ENCODE measurements at regions not wholly inside any gene's neighbourhood (a gene's known extent, or its start where the extent isn't known, plus 50 kb on each side); places are given as distances from the start of the nearest gene placed in this dataset.

DNA sequence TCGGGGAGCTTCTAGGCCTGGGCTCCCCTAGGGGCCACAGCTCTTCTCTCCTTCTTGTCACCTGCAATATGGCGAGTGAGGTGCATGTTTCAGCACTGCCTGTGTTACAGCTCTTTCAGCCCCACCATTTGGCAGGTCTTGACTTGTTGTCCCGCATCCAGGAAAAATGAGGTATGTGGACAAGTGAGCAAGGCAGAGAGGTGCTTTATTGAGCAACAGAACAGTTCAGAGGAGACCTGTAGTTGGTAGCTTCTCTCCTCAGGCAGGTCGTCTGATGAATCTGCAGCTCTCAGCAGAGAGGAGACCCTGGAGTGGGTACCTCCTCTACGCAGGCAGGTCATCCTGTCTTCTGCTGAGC is 208.2 kb upstream of the USP25 start:
- no peak overlapping the region for H3K4me3 Mint-ChIP-seq
- H3K9ac ChIP-seq (ENCODE audit: extremely low read depth, insufficient read length, low read length), result no peak overlapping the region
- H4K5ac ChIP-seq (ENCODE audit: insufficient read length, low read depth, low read length), result no peak overlapping the region
- H3K27ac ChIP-seq (ENCODE audit: insufficient read length, low read depth, low read length), result no peak overlapping the region
- DNase-seq, result no peak
- TF ChIP-seq, protein P1, sequence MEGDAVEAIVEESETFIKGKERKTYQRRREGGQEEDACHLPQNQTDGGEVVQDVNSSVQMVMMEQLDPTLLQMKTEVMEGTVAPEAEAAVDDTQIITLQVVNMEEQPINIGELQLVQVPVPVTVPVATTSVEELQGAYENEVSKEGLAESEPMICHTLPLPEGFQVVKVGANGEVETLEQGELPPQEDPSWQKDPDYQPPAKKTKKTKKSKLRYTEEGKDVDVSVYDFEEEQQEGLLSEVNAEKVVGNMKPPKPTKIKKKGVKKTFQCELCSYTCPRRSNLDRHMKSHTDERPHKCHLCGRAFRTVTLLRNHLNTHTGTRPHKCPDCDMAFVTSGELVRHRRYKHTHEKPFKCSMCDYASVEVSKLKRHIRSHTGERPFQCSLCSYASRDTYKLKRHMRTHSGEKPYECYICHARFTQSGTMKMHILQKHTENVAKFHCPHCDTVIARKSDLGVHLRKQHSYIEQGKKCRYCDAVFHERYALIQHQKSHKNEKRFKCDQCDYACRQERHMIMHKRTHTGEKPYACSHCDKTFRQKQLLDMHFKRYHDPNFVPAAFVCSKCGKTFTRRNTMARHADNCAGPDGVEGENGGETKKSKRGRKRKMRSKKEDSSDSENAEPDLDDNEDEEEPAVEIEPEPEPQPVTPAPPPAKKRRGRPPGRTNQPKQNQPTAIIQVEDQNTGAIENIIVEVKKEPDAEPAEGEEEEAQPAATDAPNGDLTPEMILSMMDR (conservative IDR thresholded peaks at IDR 0.05), result no peak
- H2AK5ac ChIP-seq (ENCODE audit: insufficient read length, low read length), result no peak overlapping the region
- no peak overlapping the region for H3K4ac ChIP-seq (ENCODE audit: low read depth, low read length)
- H3K23me2 ChIP-seq (ENCODE audit: insufficient read length, low read depth, low read length, poor library complexity, severe bottlenecking), result no peaks in the 10 kb centered on the region
- no peaks in the 10 kb centered on the region for H3K27me3 Mint-ChIP-seq (ENCODE audit: low read depth)
- H2BK15ac ChIP-seq (ENCODE audit: low read depth, low read length), result no peak overlapping the region
- H2BK12ac ChIP-seq (ENCODE audit: insufficient read length, low read depth, low read length), result no peak overlapping the region
- H3K79me2 ChIP-seq (ENCODE audit: insufficient read depth, low read length), result no peaks in the 10 kb centered on the region
- WGBS (ENCODE audit: extremely low coverage, insufficient read length, low lambda C conversion rate), result no CpG with 5 or more reads among the region's 5 CpGs
- H2BK120ac ChIP-seq (ENCODE audit: low read depth, low read length, poor library complexity, severe bottlenecking), result no peak overlapping the region
- no peak overlapping the region for H3K14ac ChIP-seq (ENCODE audit: insufficient read depth, low read length)
- H3K4me1 Mint-ChIP-seq, result no peaks in the 10 kb centered on the region
- H3K18ac ChIP-seq (ENCODE audit: insufficient read length, low read depth, low read length), result no peak overlapping the region
- no peak overlapping the region for H4K8ac ChIP-seq (replicated peaks; ENCODE audit: insufficient read length, low read depth, low read length)
- no peaks in the 10 kb centered on the region for H3K4me1 ChIP-seq (ENCODE audit: insufficient read depth, low read length)
- H3K9me3 Mint-ChIP-seq, result no peaks in the 10 kb centered on the region; a peak in 1 of 5 replicates
- no peak overlapping the region for H3K56ac ChIP-seq (ENCODE audit: insufficient read length, low read depth, low read length)
- H2AFZ ChIP-seq (ENCODE audit: low read length), result no peak overlapping the region
- no peak overlapping the region for H2BK20ac ChIP-seq (ENCODE audit: low read depth, low read length, poor library complexity, severe bottlenecking)
- H4K20me1 ChIP-seq (ENCODE audit: control insufficient read depth, insufficient read depth, insufficient read length), result no peaks in the 10 kb centered on the region
- no peaks in the 10 kb centered on the region for H3K9me3 ChIP-seq (ENCODE audit: control insufficient read depth, low read depth, low read length)
- no peak overlapping the region for H3K27ac Mint-ChIP-seq
- peaks cover 0 to 1% (median 0%) of the 10 kb centered on the region in 3 experiments; a peak in 1 of 7 replicates for H3K36me3 Mint-ChIP-seq (ENCODE audit: insufficient read depth in 1 of 3, low read depth in 3 of 3)
- H3K23ac ChIP-seq (ENCODE audit: insufficient read length, low read depth, low read length), result no peak overlapping the region
- H3K27me3 ChIP-seq (ENCODE audit: insufficient read depth, low read length), result no peaks in the 10 kb centered on the region
- no peak overlapping the region for H2BK5ac ChIP-seq (ENCODE audit: insufficient read length, low read length)
- H4K91ac ChIP-seq (ENCODE audit: insufficient read length, low read depth, low read length), result no peak overlapping the region
- H3K79me1 ChIP-seq (ENCODE audit: insufficient read depth, low read depth, low read length, poor library complexity, severe bottlenecking), result no peaks in the 10 kb centered on the region
- H3T11ph ChIP-seq (ENCODE audit: low read length), result no peak overlapping the region
- no peak overlapping the region for H3K4me2 ChIP-seq (ENCODE audit: insufficient read depth, insufficient read length, low read length)
